ACC112 (cell line): ENCODE measurements at regions not wholly inside any gene's neighbourhood (a gene's known extent, or its start where the extent isn't known, plus 50 kb on each side); places are given as distances from the start of the nearest gene placed in this dataset.
A peak's percentile ranks its signal among the peaks of the same experiment; 100 is the strongest.

Source experiments
- H2AFZ ChIP-seq: fragments of 200-600 bp; sonication (generic); one replicate; pipeline ENCODE4 v1.6.0; 2017; ENCODE audit warnings: antibody characterized with exemption, low read length; ENCODE audit not compliant: unreplicated experiment
- H3K27ac ChIP-seq: fragments of 200-600 bp; sonication (generic); 2 replicates; pipeline ENCODE4 v1.5.1; 2014; ENCODE audit warnings: low read depth, mild to moderate bottlenecking, antibody characterized with exemption, low read length, moderate library complexity
- H3K27me3 ChIP-seq: fragments of 200-600 bp; sonication (generic); 2 replicates; pipeline ENCODE4 v1.6.1; 2014; ENCODE audit warnings: mild to moderate bottlenecking, antibody characterized with exemption, low read length, moderate library complexity, mixed read lengths; ENCODE audit not compliant: insufficient read depth
- H3K36me3 ChIP-seq: fragments of 200-600 bp; sonication (generic); 2 replicates; pipeline ENCODE4 v1.6.1; 2016; ENCODE audit warnings: mild to moderate bottlenecking, antibody characterized with exemption, low read length, moderate library complexity, mixed read lengths; ENCODE audit not compliant: insufficient read depth
- H3K4me1 ChIP-seq: fragments of 200-600 bp; sonication (generic); one replicate; pipeline ENCODE4 v1.6.1; 2016; ENCODE audit warnings: low read length, mixed read lengths; ENCODE audit not compliant: insufficient read depth, unreplicated experiment, control insufficient read depth
- H3K4me3 ChIP-seq: fragments of 200-600 bp; sonication (generic); 2 replicates; pipeline ENCODE4 v1.5.1; 2014; ENCODE audit warnings: mild to moderate bottlenecking, low read depth, low read length
- H3K79me2 ChIP-seq: fragments of 200-600 bp; sonication (generic); one replicate; pipeline ENCODE4 v1.6.0; 2016; ENCODE audit warnings: low read length; ENCODE audit not compliant: control insufficient read depth, unreplicated experiment, insufficient read depth

DNA sequence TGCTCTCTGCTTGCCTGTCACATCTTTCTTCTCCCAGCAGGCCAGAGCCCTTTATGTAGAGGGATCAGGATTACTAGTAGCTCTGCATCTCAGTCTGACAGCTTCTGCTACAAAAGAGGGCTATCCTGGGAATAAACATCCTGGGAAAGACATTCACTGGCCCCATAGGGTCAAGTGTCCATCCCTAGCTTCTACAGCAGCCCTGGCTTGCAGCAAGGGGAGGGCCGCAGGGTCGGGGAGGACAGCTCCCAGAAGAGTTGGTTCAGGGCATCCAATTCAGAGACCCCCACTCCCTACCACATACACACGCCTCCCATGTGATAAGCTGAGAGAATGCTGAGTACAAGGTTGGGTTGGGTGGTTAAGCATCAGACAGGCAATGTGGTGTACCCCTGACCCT is 154.1 kb upstream of the PDE10A start:
- Histone ChIP-seq H3K27ac (no peak overlapping the region), H3K4me1 (no peaks in the 10 kb centered on the region), H3K4me3 (no peak overlapping the region), H3K79me2 (no peaks in the 10 kb centered on the region), H3K27me3 (peaks cover 57% of the 10 kb centered on the region), H2AFZ (no peak overlapping the region), H3K36me3 (no peaks in the 10 kb centered on the region)

DNA sequence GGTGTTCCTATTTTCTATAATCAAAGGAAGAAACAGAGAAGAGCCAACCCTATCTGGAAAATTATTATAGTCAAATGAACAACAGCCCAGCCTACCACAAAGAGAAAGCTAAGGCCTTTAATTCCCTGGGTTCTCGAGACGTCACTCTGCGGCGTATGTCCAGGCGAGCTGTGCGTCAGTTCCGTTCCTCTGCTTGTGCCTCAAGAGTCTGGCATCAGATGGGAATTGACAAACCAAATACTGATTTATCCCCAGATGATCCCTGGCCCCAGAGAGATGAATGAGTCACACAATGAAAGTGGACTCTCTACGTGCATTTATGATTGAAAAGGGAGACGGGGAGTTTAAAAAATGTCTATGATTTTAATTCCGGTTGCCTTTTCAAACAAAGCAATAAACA is 151.6 kb upstream of the PDE10A start:
- Histone ChIP-seq H3K4me1 (no peaks in the 10 kb centered on the region), H2AFZ (no peak overlapping the region), H3K79me2 (no peaks in the 10 kb centered on the region), H3K36me3 (no peaks in the 10 kb centered on the region), H3K4me3 (no peak overlapping the region), H3K27me3 (peaks cover 44% of the 10 kb centered on the region), H3K27ac (no peak overlapping the region)

DNA sequence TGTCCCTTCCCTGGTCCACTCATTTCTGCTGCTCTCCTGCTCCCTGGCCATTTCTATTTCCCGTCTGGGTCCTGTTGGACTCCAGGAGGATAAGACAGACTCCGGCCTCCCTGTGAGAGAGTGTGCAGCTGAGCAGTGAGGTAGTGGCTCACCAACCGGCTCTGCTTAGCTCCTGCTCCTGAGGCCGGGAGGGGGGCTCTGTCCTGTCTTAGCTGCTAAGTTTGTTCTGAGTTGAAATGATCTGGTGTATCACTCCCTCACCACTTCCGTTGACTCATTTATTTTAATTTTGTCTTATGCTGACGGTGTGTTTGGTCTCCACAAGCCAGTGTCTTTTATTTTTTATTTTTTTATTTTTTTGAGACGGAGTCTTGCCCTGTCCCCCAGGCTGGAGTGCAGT is 148.5 kb upstream of the PDE10A start:
- Histone ChIP-seq H3K27ac (no peak overlapping the region), H2AFZ (no peak overlapping the region), H3K79me2 (no peaks in the 10 kb centered on the region), H3K27me3 (peaks cover 26% of the 10 kb centered on the region), H3K36me3 (no peaks in the 10 kb centered on the region), H3K4me1 (no peaks in the 10 kb centered on the region), H3K4me3 (no peak overlapping the region)

GRCh38 chr6:165808021-165808420 is 145.0 kb upstream of the PDE10A start:
- Histone ChIP-seq H3K27me3 (peaks cover 21% of the 10 kb centered on the region), H3K4me1 (no peaks in the 10 kb centered on the region), H2AFZ (no peak overlapping the region), H3K27ac (no peak overlapping the region), H3K79me2 (no peaks in the 10 kb centered on the region), H3K4me3 (no peak overlapping the region), H3K36me3 (no peaks in the 10 kb centered on the region)

DNA sequence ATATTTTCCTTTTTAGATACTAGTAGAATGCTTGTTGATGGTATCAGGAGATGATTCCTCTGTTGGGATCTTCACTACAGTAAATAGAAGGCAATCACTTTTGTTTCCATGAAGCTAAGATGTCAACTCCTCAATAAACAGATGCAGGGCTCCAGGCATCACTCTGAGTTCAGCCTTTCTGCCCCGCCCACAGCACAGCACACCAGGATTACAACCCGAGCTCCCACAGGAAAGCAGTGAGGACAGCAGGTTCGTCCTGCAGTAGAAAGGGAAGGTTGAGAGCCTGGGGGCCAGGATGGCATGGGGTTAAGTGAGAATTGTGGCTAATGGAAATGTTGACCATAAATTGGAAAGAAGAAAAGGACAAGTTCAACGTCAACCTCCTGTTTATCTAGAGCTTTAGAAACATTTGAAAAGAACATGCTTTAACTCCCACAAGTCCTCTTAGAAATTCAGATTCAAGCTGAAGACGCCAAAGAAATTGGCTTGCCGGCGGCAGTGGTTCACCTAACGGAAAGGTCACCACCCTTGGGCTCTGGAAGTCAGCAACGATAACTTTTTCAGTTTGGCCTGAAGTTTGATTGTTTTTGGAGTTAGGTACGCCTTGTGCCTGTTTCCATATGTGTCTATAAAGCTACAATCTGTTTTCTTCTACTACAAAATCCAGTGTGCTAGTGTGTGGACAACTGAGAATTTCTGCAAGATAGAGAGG is 144.4 kb upstream of the PDE10A start:
- no peak overlapping the region for H3K4me3 ChIP-seq
- no peaks in the 10 kb centered on the region for H3K79me2 ChIP-seq
- no peaks in the 10 kb centered on the region for H3K4me1 ChIP-seq
- H3K36me3 ChIP-seq = no peaks in the 10 kb centered on the region
- H2AFZ ChIP-seq = no peak overlapping the region
- H3K27me3 ChIP-seq = peaks cover 15% of the 10 kb centered on the region
- H3K27ac ChIP-seq = no peak overlapping the region

DNA sequence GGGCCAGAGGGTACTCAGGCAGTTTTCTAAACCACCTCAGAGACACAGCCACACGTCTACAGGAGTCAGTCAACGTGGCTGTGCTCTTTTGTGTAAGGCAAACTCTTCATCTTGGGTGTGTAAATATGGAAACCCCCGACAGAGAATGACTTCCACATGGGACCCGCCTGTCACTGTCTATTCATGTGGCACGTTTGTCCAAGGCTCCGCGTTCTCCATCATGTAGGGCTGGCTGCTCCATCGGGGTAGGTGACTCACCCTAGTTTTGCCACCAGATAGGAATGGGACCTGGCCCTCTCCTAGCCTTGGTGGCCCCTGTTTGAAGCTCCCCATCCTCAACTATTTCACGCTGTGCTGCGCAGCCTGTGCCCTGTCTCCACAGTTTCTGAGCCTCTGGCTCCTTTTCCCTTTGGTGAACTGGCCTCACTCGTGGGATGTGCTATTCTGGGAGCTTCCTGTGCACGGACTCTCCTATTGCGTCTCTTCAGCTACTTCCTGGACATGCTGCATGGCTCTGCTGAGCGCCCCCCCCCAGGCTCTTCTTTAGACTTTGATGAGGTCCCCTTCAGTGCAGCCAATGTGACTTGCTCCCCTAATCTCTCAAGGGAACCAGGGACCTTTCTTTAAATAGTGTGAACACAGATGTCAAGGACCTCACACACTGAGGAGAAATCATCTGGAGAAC is 143.2 kb upstream of the PDE10A start:
- Histone ChIP-seq H3K36me3 (no peaks in the 10 kb centered on the region), H3K4me3 (no peak overlapping the region), H3K27ac (no peak overlapping the region), H3K4me1 (no peaks in the 10 kb centered on the region), H2AFZ (no peak overlapping the region), H3K27me3 (peaks cover 15% of the 10 kb centered on the region), H3K79me2 (no peaks in the 10 kb centered on the region)

GRCh38 chr6:165805636-165806035 is 142.6 kb upstream of the PDE10A start:
- Histone ChIP-seq H3K27me3 (peaks cover 15% of the 10 kb centered on the region), H3K79me2 (no peaks in the 10 kb centered on the region), H2AFZ (no peak overlapping the region)

DNA sequence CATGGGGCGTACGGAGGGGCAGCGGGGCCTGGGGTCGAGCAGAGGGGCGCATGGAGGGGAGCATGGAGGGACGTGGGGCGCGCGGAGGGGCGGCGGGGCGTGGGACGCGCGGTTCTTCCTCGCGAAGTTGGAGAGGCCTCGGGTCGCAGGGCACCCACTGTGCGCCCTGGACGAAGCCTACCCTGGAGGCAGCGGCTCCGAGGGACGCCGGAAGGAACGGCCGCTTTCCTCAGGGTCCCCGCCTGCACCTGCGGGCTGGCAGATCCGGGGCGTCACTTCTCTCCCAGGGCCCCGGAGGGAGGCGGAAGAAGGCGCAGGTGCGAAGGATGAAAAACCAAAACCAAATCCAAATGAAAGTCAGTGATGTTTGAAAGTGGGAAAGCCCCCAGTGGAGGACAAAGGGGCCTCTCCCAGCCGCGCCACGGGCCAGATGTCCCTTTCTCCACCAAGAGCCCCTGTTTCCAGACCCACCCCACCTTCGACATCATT is 142.1 kb upstream of the PDE10A start:
- Histone ChIP-seq H3K27ac (no peak overlapping the region), H3K27me3 (peaks cover 15% of the 10 kb centered on the region), H3K4me1 (peaks cover 7% of the 10 kb centered on the region), H2AFZ (no peak overlapping the region), H3K79me2 (no peaks in the 10 kb centered on the region), H3K36me3 (no peaks in the 10 kb centered on the region), H3K4me3 (peak overlapping the region; percentile 75)

More at GRCh38 chr6:165805636-165806035, 142.6 kb upstream of the PDE10A start:
- H3K4me3 ChIP-seq = no peak overlapping the region
- peaks cover 2% of the 10 kb centered on the region for H3K4me1 ChIP-seq
- no peaks in the 10 kb centered on the region for H3K36me3 ChIP-seq
- H3K27ac ChIP-seq = no peak overlapping the region

DNA sequence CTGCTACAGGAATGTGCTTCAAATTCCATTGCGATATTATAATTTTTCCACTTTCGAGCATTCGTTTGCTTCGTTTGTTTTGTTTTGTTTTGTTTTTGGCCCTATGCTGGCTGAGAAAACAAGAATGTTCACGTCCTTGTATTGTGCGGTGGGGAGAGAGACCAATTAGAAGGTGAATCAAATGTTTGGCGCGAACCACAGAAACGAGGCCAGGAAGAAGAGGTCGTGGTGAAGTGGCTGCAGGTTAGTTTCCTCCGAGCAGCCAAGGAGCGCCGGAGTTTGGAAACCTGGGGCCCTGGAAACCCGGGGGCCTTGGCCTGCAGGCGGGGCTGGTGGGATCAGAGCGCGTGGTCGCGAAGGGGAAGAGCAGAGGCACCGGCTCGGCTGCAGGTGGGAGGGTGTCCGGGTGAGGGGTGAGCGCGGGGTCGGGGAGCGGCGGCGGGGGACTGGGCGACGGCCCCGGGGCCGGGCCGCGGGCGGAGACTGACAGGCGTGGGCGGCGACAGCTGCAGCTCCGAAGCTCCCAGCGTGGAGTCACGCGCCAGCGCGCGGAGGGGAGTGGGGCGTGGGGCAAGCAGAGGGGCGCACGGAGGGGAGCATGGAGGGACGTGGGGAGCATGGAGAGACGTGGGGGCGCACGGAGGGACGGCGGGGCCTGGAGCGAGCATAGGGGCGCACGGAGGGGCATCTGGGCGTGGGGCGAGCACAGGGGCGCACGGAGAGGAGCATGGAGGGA is 141.5 kb upstream of the PDE10A start:
- Histone ChIP-seq H3K27me3 (peaks cover 15% of the 10 kb centered on the region), H3K4me1 (peaks cover 13% of the 10 kb centered on the region), H2AFZ (peak overlapping the region; percentile 22), H3K4me3 (peak overlapping the region; percentile 75), H3K36me3 (no peaks in the 10 kb centered on the region), H3K79me2 (no peaks in the 10 kb centered on the region), H3K27ac (no peak overlapping the region)

DNA sequence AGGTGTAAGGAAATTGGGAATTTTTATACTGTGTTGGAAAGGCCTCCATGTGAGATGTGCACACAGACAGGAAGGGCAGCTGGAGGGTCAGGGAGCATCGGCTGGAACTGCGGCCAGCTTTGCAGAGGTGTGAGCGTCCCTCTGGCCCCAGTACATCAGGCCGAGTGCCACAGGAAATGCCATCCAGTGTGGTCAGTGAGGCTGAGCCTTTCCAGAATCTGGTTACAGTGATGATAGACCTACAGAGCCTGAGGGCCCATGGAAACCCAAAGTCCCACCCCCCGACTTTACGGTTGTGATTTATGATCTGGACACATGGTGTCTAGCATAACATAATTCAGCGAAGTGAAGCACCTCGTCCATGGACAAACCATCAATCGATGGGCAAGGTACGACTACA is 137.3 kb upstream of the PDE10A start:
- no peaks in the 10 kb centered on the region for H3K27me3 ChIP-seq
- no peaks in the 10 kb centered on the region for H3K36me3 ChIP-seq
- H3K4me3 ChIP-seq = no peak overlapping the region
- peak overlapping the region; percentile 46 for H2AFZ ChIP-seq
- peak overlapping the region; percentile 66 for H3K27ac ChIP-seq
- peaks cover 16% of the 10 kb centered on the region for H3K4me1 ChIP-seq
- no peaks in the 10 kb centered on the region for H3K79me2 ChIP-seq
